SK-N-SH (cell line): ENCODE measurements at regions not wholly inside any gene's neighbourhood (a gene's known extent, or its start where the extent isn't known, plus 50 kb on each side); places are given as distances from the start of the nearest gene placed in this dataset.

Experiments
- CTCF ChIA-PET: fragments of 300-600, 350-600 bp; formaldehyde crosslinking; extraction: SDS; loops from one replicate; lab custom pipeline; 2021; lab: Yijun Ruan, JAX
- POLR2A ChIA-PET: fragments of 350-600 bp; sonication (Branson Sonifier 250); formaldehyde crosslinking; extraction: SDS; loops from one replicate; lab custom pipeline; 2020; ENCODE audit warnings: antibody characterized with exemption, inconsistent platforms; lab: Yijun Ruan, JAX
- DNase-seq: peaks from one replicate; pipeline ENCODE4 v3.0.0; 2012
- H2AFZ ChIP-seq: fragments of 200-600 bp; sonication (generic); 2 replicates; pipeline ENCODE4 v1.8.1; 2016; ENCODE audit warnings: antibody characterized with exemption, mild to moderate bottlenecking, low read depth
- H3F3A ChIP-seq: fragments of 200-600 bp; sonication (generic); replicated peaks from 2 replicates; pipeline ENCODE3; 2016; ENCODE audit warnings: antibody characterized with exemption, mild to moderate bottlenecking; ENCODE audit not compliant: insufficient read depth
- H3K27ac ChIP-seq, 2 experiments: fragments of 200-500 bp in 1 of 2; fragments of 200-600 bp in 1 of 2; sonication (Bioruptor generic) in 1 of 2; sonication (generic), shearing (Covaris generic) in 1 of 2; 2 replicates each; pipeline versions ENCODE4 v1.5.1 to v1.6.1; 2014 to 2016; ENCODE audit warnings: low read depth in 2 of 2, inconsistent platforms in 1 of 2, low read length in 1 of 2, mild to moderate bottlenecking in 1 of 2, mixed read lengths in 1 of 2
- H3K27me3 ChIP-seq: fragments of 200-600 bp; sonication (generic), shearing (Covaris generic); 2 replicates; pipeline ENCODE4 v1.6.1; 2016; ENCODE audit warnings: mixed run types; ENCODE audit not compliant: insufficient read depth
- H3K36me3 ChIP-seq, 2 experiments: fragments of 200-500 bp in 1 of 2; fragments of 200-600 bp in 1 of 2; sonication (Bioruptor generic) in 1 of 2; sonication (generic) in 1 of 2; replicated peaks in 1 of 2; 2 replicates each; pipeline versions ENCODE3 to v1.5.1; 2014 to 2016; ENCODE audit warnings: low read length in 1 of 2, mild to moderate bottlenecking in 1 of 2; ENCODE audit not compliant: insufficient read depth in 2 of 2, control insufficient read depth in 1 of 2
- H3K4me1 ChIP-seq, 2 experiments: fragments of 200-500 bp in 1 of 2; fragments of 200-600 bp in 1 of 2; sonication (Bioruptor generic) in 1 of 2; sonication (generic), shearing (Covaris generic) in 1 of 2; 2 replicates each; pipeline versions ENCODE4 v1.5.1 to v1.6.1; 2014 to 2016; ENCODE audit warnings: low read depth in 1 of 2, low read length in 1 of 2, mixed run types in 1 of 2; ENCODE audit not compliant: insufficient read depth in 2 of 2, control insufficient read depth in 1 of 2
- H3K4me2 ChIP-seq: fragments of 200-600 bp; sonication (generic), shearing (Covaris generic); 2 replicates; pipeline ENCODE4 v1.6.1; 2017; ENCODE audit warnings: mixed run types
- H3K4me3 ChIP-seq, 2 experiments: fragments of 200-500 bp in 1 of 2; fragments of 200-600 bp in 1 of 2; sonication (Bioruptor generic) in 1 of 2; sonication (generic), shearing (Covaris generic) in 1 of 2; 2 replicates each; pipeline versions ENCODE4 v1.5.1 to v1.8.1; 2014 to 2016; ENCODE audit warnings: low read depth in 2 of 2, inconsistent platforms in 1 of 2, low read length in 1 of 2, mild to moderate bottlenecking in 1 of 2, mixed read lengths in 1 of 2, moderate library complexity in 1 of 2
- H3K79me2 ChIP-seq: fragments of 200-600 bp; sonication (generic); 2 replicates; pipeline ENCODE4 v1.8.1; 2017; ENCODE audit warnings: mild to moderate bottlenecking; ENCODE audit not compliant: insufficient read depth
- H3K9ac ChIP-seq: fragments of 200-600 bp; sonication (generic); 2 replicates; pipeline ENCODE4 v1.6.1; 2017; ENCODE audit warnings: mixed run types
- H3K9me2 ChIP-seq: fragments of 200-600 bp; sonication (generic); 2 replicates; pipeline ENCODE4 v1.6.1; 2017; ENCODE audit warnings: mixed run types
- H3K9me3 ChIP-seq: fragments of 200-600 bp; sonication (generic); 2 replicates; pipeline ENCODE4 v1.6.1; 2017; ENCODE audit warnings: mixed run types, mild to moderate bottlenecking, moderate library complexity
- H4K20me1 ChIP-seq: fragments of 200-600 bp; sonication (generic); 2 replicates; pipeline ENCODE4 v1.6.1; 2017; ENCODE audit warnings: mild to moderate bottlenecking, mixed run types; ENCODE audit not compliant: insufficient read depth
- ELF1 ChIP-seq: IDR thresholded peaks from 2 replicates; pipeline ENCODE4 v1.4.0; 2012
- EZH2phosphoT487 ChIP-seq: fragments of 200-600 bp; sonication (generic); IDR thresholded peaks from 2 replicates; pipeline ENCODE4 v1.6.1; 2017; ENCODE audit warnings: low read depth, mixed run types, mild to moderate bottlenecking, antibody characterized with exemption, moderate library complexity, borderline replicate concordance
- GATA2 ChIP-seq: sonication (generic); formaldehyde crosslinking; IDR thresholded peaks from 2 replicates; pipeline ENCODE4 v1.5.0; 2020; ENCODE audit warnings: mild to moderate bottlenecking, missing genetic modification reagents
- RAD21 ChIP-seq: IDR thresholded peaks from 2 replicates; pipeline ENCODE4 v1.6.1; 2012; ENCODE audit warnings: mild to moderate bottlenecking, low read length
- RCOR1 ChIP-seq: fragments of 150-350 bp; IDR thresholded peaks from 2 replicates; pipeline ENCODE4 v1.6.1; 2017; ENCODE audit warnings: antibody characterized with exemption, low read length
- TCF12 ChIP-seq: IDR thresholded peaks from 2 replicates; pipeline ENCODE4 v1.4.0; 2012
- TEAD4 ChIP-seq: IDR thresholded peaks from 2 replicates; pipeline ENCODE4 v1.4.0; 2012; ENCODE audit warnings: mild to moderate bottlenecking, borderline replicate concordance; ENCODE audit not compliant: insufficient read depth
- YY1 ChIP-seq: IDR thresholded peaks from 2 replicates; pipeline ENCODE4 v1.4.0; 2012; ENCODE audit warnings: low read depth, mild to moderate bottlenecking
- WGBS: methylation state at CpG from one replicate; pipeline ENCODE4 v1.1.6; 2017; ENCODE audit warnings: low lambda C conversion rate; 5-methylcytosine and 5-hydroxymethylcytosine counted together
- TF ChIP-seq, protein P1 (sequence below): fragments of 200-600 bp; sonication (generic); IDR thresholded peaks from 2 replicates; pipeline ENCODE4 v1.6.1; 2017; ENCODE audit warnings: antibody characterized with exemption, mild to moderate bottlenecking, moderate library complexity
- TF ChIP-seq, protein P2 (sequence below): IDR thresholded peaks from 2 replicates; pipeline ENCODE4 v1.4.0; 2012; ENCODE audit warnings: low read depth

DNA sequence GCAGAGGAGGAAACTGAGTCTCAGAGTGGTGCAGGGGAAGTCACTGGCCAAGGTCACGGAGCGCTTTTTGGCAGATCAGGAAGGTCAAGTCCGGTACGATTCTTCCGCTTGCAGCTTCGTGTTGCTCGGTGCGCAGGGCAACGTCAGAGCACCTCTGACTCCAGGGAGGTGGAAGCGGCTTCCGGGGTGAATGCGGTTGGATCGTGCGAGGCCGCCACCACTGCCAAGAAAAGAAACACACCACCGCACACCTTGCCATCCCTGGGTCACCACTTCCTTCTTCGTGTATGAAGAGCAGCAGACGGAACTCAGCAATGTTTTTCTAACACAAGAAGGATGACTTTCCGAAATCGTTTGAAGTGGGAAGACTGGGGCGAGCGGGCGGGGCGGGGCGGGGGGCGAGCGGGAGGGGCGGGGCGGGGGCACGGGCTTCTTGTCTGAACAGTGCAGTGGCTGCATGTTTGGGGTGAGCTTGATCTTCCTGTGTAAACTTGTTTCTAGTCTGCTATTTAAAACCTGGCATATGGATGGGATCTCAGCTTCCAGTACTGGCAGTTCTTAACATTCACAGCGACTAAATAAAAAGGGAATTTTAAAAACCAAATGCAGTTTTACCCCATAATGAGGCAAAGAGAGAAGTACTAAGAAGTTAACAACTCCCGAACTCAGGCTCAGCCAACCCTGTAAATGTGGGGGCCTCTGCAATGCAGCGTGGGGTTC is 300.0 kb downstream of the RRAGC start (continued):
- TF ChIP-seq, protein P1, sequence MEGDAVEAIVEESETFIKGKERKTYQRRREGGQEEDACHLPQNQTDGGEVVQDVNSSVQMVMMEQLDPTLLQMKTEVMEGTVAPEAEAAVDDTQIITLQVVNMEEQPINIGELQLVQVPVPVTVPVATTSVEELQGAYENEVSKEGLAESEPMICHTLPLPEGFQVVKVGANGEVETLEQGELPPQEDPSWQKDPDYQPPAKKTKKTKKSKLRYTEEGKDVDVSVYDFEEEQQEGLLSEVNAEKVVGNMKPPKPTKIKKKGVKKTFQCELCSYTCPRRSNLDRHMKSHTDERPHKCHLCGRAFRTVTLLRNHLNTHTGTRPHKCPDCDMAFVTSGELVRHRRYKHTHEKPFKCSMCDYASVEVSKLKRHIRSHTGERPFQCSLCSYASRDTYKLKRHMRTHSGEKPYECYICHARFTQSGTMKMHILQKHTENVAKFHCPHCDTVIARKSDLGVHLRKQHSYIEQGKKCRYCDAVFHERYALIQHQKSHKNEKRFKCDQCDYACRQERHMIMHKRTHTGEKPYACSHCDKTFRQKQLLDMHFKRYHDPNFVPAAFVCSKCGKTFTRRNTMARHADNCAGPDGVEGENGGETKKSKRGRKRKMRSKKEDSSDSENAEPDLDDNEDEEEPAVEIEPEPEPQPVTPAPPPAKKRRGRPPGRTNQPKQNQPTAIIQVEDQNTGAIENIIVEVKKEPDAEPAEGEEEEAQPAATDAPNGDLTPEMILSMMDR: no peak

DNA sequence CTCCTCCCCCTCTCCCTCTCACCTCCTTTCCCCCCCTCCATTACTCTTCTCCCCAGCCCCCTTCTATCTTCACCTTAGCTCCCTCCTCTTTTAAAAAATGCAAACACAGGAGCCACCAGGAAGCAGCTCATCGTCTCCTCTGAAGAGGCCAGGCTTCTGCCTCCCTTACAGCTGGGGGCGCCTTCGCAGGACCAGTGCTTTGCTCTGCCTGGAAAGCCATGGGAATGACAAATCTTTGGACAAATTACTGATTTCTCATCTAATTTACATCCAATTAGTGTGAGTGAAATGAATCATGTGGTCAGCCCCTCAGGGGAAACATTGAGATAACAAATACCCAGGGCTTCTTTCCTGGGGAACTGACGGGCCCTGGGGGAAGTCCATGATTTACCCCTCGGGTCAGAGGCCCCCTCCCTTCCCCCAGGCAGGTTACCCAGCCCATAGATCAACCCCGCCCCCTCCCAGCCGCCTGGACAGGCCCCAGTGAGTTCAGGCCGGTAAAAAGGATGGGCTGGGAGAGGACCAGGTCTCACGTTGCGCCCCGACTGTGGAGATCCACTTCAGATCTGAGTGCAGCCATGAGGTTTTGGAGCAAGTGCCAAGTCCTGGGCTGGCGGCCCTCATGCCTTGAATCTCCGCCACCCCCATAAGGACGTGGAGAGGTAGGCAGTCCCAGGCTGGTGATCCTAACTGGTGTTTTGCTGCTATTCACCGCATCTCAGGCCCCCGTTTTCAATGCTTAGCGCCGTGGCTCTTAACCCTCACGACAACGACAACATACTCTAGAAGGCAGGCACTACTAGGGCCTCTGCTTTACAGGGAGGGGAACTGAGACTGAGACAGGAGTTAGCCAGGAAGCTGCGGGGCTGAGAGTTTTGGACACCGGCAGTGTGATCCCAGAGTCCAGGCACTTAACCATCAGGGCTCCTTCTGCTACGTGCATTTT is 300.8 kb downstream of the RRAGC start:
- no peak overlapping the region for H3K4me3 ChIP-seq
- peak; percentile 37 for DNase-seq
- H3K9ac ChIP-seq: no peak overlapping the region
- H3F3A ChIP-seq: no peaks in the 10 kb centered on the region
- H3K4me1 ChIP-seq: no peaks in the 10 kb centered on the region
- no peaks in the 10 kb centered on the region for H3K9me2 ChIP-seq
- TF ChIP-seq GATA2 (CRISPR knock-in tag) (no peak), RAD21 (no peak), TEAD4 (no peak), ELF1 (no peak)
- TF ChIP-seq, protein P2, sequence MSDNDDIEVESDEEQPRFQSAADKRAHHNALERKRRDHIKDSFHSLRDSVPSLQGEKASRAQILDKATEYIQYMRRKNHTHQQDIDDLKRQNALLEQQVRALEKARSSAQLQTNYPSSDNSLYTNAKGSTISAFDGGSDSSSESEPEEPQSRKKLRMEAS: no peak
- H3K4me2 ChIP-seq: no peak overlapping the region
- ChIA-PET CTCF (interaction anchor here (1.0 kb wide), 1 partner anchor 105 kb away, joined by 3 read pairs; no protein-coding TSS in a partner anchor), POLR2A (interaction anchor here (0.7 kb wide), 1 partner anchor 202 kb away, joined by 3 read pairs; no protein-coding TSS in a partner anchor)
- no peak overlapping the region for H3K27ac ChIP-seq
- H4K20me1 ChIP-seq: no peaks in the 10 kb centered on the region
- H2AFZ ChIP-seq: no peak overlapping the region
- 23% methylated on average over 13 of the region's 23 CpGs for WGBS
- no peaks in the 10 kb centered on the region for H3K9me3 ChIP-seq
- no peaks in the 10 kb centered on the region for H3K36me3 ChIP-seq
- H3K79me2 ChIP-seq: no peaks in the 10 kb centered on the region
- H3K27me3 ChIP-seq: peaks cover 44% of the 10 kb centered on the region; the same call in 1 of the 2 replicates

DNA sequence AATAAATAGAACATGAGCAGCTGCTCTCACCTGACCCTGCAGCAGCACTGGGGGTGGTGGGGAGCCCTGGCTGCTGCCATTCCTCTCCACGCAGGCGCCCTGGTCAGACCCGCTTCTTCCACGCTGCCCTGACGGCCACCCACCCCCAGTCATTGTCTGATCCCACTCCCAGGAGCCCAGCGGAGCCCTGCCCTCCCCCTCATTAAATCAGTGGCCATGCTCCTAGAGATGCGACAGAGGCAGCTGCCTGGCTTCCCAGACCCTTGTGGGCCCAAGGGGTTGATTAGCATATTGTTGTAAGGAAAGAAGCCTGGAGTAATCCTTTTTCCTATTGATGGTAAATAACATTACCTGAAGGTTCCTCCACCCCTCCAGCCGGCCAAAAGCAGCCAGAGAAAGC is 301.5 kb downstream of the RRAGC start:
- Histone ChIP-seq H3K4me1 (no peaks in the 10 kb centered on the region), H3F3A (no peaks in the 10 kb centered on the region), H3K9me3 (no peaks in the 10 kb centered on the region), H2AFZ (no peak overlapping the region)
- CTCF ChIA-PET: interaction anchor here (1.0 kb wide), 1 partner anchor 106 kb away, joined by 3 read pairs; no protein-coding TSS in a partner anchor
- no peak for TF ChIP-seq YY1
- no peak for TF ChIP-seq EZH2phosphoT487
- no peak for TF ChIP-seq TCF12
- TF ChIP-seq RCOR1: no peak
- no peak for TF ChIP-seq RAD21
- TF ChIP-seq, all 33 proteins: peak for 0
- H3K4me3 ChIP-seq: no peak overlapping the region
- H3K79me2 ChIP-seq: no peaks in the 10 kb centered on the region
- H4K20me1 ChIP-seq: no peaks in the 10 kb centered on the region
- no peaks in the 10 kb centered on the region for H3K9me2 ChIP-seq
- H3K9ac ChIP-seq: no peak overlapping the region
- no peak overlapping the region for H3K4me2 ChIP-seq
- H3K36me3 ChIP-seq: no peaks in the 10 kb centered on the region
- no peak for DNase-seq
- no peak overlapping the region for H3K27ac ChIP-seq
- 27% methylated on average over 8 of the region's 8 CpGs for WGBS
- H3K27me3 ChIP-seq: peaks cover 44% of the 10 kb centered on the region; the same call in 1 of the 2 replicates
- POLR2A ChIA-PET: no interaction called here
